Prostate gland (tissue), 2 donors: ENCODE measurements at regions not wholly inside any gene's neighbourhood (a gene's known extent, or its start where the extent isn't known, plus 50 kb on each side); places are given as distances from the start of the nearest gene placed in this dataset.

Source experiments
- DNase-seq: peaks from one replicate; pipeline ENCODE4 v3.0.0-alpha.2; 2019; ENCODE audit warnings: low spot score
- H3K27ac ChIP-seq, 2 donors: fragments of 200-600 bp; sonication (generic); 2 replicates each; pipeline ENCODE4 v1.5.1; 2017 to 2019
- H3K27me3 ChIP-seq: fragments of 200-600 bp; sonication (generic); replicated peaks from 2 replicates; pipeline ENCODE4 v1.5.1; 2019; ENCODE audit not compliant: insufficient read depth
- H3K36me3 ChIP-seq, 2 donors: fragments of 200-600 bp; sonication (generic); 1 replicate in 1 of 2; 2 replicates in 1 of 2; pipeline versions ENCODE4 v1.5.1 to v1.8.1; 2017 to 2019
- H3K4me1 ChIP-seq: fragments of 200-600 bp; sonication (generic); replicated peaks from 2 replicates; pipeline ENCODE4 v1.5.1; 2019
- H3K4me3 ChIP-seq, 2 donors: fragments of 200-600 bp; sonication (generic); 2 replicates each; pipeline ENCODE4 v1.5.1; 2017 to 2019
- H3K9me3 ChIP-seq: fragments of 200-600 bp; sonication (generic); 2 replicates; pipeline ENCODE4 v1.5.1; 2017
- CTCF ChIP-seq, 4 experiments: fragments of 200-600 bp in 2 of 4; fragments of 450-650 bp in 2 of 4; sonication (generic) in 2 of 4; IDR thresholded peaks; 1 replicate in 3 of 4; 2 replicates in 1 of 4; pipeline ENCODE4 v1.5.1; 2016 to 2019; ENCODE audit warnings: antibody characterized with exemption in 4 of 4, mild to moderate bottlenecking in 2 of 4, moderate library complexity in 2 of 4
- POLR2A ChIP-seq: fragments of 450-650 bp; IDR thresholded peaks from one replicate; pipeline ENCODE4 v1.6.1; 2016; ENCODE audit warnings: antibody characterized with exemption, mild to moderate bottlenecking
- POLR2AphosphoS5 ChIP-seq: sonication (generic); formaldehyde crosslinking; IDR thresholded peaks from one replicate; pipeline ENCODE4 v1.6.1; 2017; ENCODE audit warnings: antibody characterized with exemption
- WGBS: methylation state at CpG from one replicate; pipeline ENCODE4 v1.1.5; 2018; 5-methylcytosine and 5-hydroxymethylcytosine counted together
- intact Hi-C: fragments of 100-400 bp; cut with DNase I; formaldehyde crosslinking; loops from one replicate; pipeline ENCODE4 v1.14.2; 2022

DNA sequence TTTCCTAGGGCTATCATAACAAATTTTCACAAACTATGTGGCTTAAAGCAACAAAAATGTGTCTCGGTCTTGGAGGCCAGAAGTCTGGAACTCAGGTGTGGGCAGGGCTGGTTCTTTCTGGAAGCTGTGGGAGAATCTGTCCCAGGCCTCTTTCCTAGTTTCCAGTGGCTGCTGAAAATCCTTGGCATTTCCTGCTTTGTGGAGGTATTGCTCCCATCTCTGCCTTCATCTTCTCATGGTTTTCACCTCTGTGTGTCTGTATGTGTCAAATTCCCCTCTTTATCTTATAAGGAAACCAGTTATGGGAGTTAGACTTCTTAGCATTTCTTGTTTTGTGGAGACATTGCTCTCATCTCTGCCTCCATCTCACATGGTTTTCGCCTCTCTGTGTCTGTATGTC lies 130.4 kb upstream of the PLET1 start:
- H3K36me3 ChIP-seq, result no peaks in the 10 kb centered on the region
- no peaks in the 10 kb centered on the region for H3K27me3 ChIP-seq
- TF ChIP-seq POLR2AphosphoS5 (no peak), CTCF (IDR thresholded peaks at IDR 0.05) (no peak), POLR2A (no peak)
- no peaks in the 10 kb centered on the region for H3K4me1 ChIP-seq
- intact Hi-C loops, result no loop called here
- WGBS, result 43% methylated on average over 2 of the region's 2 CpGs
- no peak overlapping the region for H3K4me3 ChIP-seq
- no peak overlapping the region for H3K27ac ChIP-seq
- DNase-seq, result no peak
- H3K9me3 ChIP-seq, result no peaks in the 10 kb centered on the region

GRCh38 chr11:112392904-112393303 lies 132.2 kb upstream of the PLET1 start:
- intact Hi-C loops, result no loop called here
- Histone ChIP-seq H3K27me3 (no peaks in the 10 kb centered on the region), H3K27ac (no peak overlapping the region), H3K36me3 (no peaks in the 10 kb centered on the region), H3K9me3 (no peaks in the 10 kb centered on the region), H3K4me3 (no peak overlapping the region), H3K4me1 (no peaks in the 10 kb centered on the region)
- no peak for TF ChIP-seq POLR2A
- TF ChIP-seq CTCF (IDR thresholded peaks at IDR 0.05), result no peak
- no peak for TF ChIP-seq POLR2AphosphoS5
- 63% methylated on average over 5 of the region's 5 CpGs for WGBS
- DNase-seq, result no peak

DNA sequence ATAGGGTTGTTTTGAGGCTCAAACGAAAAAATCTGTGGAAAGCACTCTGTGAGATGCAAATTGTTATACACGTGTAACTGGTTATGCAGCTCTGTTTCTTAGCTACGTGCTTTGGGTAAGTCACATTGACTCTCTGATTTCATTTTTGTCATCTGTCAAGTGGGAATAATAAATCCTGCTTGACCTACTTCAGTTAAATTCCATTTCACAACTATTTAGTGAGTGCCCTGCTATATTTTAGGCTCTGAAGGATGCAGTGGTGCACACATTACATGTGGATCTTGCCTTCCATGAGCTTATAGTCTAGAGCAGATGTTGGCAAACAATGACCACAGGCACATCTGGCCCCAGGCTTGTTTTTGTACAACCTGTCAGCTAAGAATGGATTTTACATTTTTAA lies 133.6 kb upstream of the PLET1 start:
- DNase-seq, result no peak
- no peaks in the 10 kb centered on the region for H3K27me3 ChIP-seq
- H3K27ac ChIP-seq, result no peak overlapping the region
- H3K4me1 ChIP-seq, result no peaks in the 10 kb centered on the region
- H3K36me3 ChIP-seq, result no peaks in the 10 kb centered on the region
- TF ChIP-seq CTCF (IDR thresholded peaks at IDR 0.05) (no peak), POLR2A (no peak), POLR2AphosphoS5 (no peak)
- H3K9me3 ChIP-seq, result no peaks in the 10 kb centered on the region
- H3K4me3 ChIP-seq, result no peak overlapping the region
- intact Hi-C loops, result no loop called here
- WGBS, result 46% methylated on average over 3 of the region's 3 CpGs

DNA sequence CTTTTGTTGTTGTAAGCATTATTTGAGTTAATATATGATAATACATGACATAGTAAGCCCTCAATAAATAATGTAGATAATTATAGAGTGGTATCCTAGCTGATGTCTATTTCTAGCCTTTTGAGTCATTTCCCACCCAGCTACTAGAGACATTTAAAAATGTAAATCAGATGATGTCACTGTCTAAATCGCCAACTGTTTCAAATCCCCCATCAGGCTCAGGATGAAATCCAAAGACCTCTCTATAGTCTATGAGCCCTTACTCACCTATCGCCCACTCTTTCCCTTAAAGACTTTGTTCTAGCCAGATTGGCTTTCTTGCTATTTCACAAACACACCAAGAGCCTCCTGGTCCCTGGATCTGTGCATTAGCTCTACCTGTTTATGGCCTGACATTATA lies 135.4 kb upstream of the PLET1 start:
- Histone ChIP-seq H3K4me1 (no peaks in the 10 kb centered on the region), H3K27me3 (no peaks in the 10 kb centered on the region), H3K36me3 (no peaks in the 10 kb centered on the region), H3K27ac (no peak overlapping the region), H3K9me3 (no peaks in the 10 kb centered on the region), H3K4me3 (no peak overlapping the region)
- TF ChIP-seq POLR2A, result no peak
- no peak for TF ChIP-seq CTCF (IDR thresholded peaks at IDR 0.05)
- TF ChIP-seq POLR2AphosphoS5, result no peak
- DNase-seq, result no peak
- 94% methylated on average over 2 of the region's 2 CpGs for WGBS
- intact Hi-C loops, result no loop called here

- H3K4me3 ChIP-seq, result no peak overlapping the region
- TF ChIP-seq POLR2AphosphoS5 (no peak), POLR2A (no peak), CTCF (IDR thresholded peaks at IDR 0.05) (no peak)
- no peaks in the 10 kb centered on the region for H3K27me3 ChIP-seq
- H3K9me3 ChIP-seq, result no peaks in the 10 kb centered on the region
- DNase-seq, result no peak
- H3K4me1 ChIP-seq, result no peaks in the 10 kb centered on the region
- no peak overlapping the region for H3K27ac ChIP-seq
- 76% methylated on average over 9 of the region's 9 CpGs for WGBS
- H3K36me3 ChIP-seq, result no peaks in the 10 kb centered on the region
- intact Hi-C loops, result no loop called here
Observed at GRCh38 chr11:112398798-112399478, 138.3 kb upstream of the PLET1 start.
